HG03575 (cell line): ENCODE measurements at regions not wholly inside any gene's neighbourhood (a gene's known extent, or its start where the extent isn't known, plus 50 kb on each side); places are given as distances from the start of the nearest gene placed in this dataset.

ENCODE experiments used
- ATAC-seq: cut with Tn5 transposase; IDR thresholded peaks from one replicate; pipeline ENCODE4 v1.9.1; 2021; ENCODE audit not compliant: unreplicated experiment, insufficient number of reproducible peaks, low FRiP score; ENCODE audit errors: extremely low read depth

- ATAC-seq, result no peak
Observed at GRCh38 chr11:27806122-27806521, 105.9 kb upstream of the BDNF start.

DNA sequence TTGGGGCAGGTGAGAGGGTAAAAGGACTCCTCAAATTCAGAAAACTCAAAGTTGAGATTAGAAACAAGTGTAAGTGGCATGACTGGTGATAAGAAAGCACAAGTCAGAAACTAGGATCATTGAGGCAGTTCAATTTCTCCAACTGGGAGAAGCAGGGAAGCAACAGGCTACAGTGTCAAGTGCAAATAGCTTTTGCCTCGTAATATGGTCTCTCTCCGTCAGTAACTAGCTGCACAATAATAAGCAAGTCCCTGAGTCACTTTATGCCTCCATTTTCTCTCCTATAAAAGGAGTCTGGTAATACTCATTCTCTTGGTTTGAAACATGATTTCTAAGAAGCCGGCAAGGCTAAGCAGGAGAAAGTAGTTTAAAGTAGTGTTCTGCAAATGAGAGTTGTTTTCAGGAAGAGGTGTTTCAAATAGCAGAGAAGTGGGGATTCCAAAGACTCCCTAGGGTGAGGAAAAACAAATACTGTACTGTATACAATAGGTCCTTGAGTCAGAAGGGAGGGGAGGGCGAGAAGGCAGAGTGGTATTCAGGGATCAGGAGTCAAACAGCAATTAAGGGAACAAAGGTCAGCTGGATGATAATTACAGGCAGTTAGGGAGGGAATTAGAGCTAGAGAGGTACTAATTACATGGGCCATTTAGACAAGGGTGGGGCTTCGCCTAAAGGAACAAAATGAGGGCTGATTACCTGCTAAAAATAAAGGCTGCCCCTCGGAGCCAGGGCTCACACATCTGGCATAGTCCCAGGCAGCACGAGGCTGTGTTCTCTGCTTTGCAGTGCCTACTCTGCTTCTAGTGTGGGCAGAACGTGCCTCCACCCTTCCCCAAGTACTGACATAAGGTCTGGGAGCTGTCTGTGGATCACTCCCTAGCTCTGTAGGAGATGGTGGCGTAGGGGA, 96.0 kb upstream of the BDNF start:
- no peak for ATAC-seq

- ATAC-seq, result no peak
Observed at GRCh38 chr11:27786864-27787263, 86.6 kb upstream of the BDNF start.

- ATAC-seq, result no peak
Observed at GRCh38 chr11:27786331-27786730, 86.1 kb upstream of the BDNF start.

DNA sequence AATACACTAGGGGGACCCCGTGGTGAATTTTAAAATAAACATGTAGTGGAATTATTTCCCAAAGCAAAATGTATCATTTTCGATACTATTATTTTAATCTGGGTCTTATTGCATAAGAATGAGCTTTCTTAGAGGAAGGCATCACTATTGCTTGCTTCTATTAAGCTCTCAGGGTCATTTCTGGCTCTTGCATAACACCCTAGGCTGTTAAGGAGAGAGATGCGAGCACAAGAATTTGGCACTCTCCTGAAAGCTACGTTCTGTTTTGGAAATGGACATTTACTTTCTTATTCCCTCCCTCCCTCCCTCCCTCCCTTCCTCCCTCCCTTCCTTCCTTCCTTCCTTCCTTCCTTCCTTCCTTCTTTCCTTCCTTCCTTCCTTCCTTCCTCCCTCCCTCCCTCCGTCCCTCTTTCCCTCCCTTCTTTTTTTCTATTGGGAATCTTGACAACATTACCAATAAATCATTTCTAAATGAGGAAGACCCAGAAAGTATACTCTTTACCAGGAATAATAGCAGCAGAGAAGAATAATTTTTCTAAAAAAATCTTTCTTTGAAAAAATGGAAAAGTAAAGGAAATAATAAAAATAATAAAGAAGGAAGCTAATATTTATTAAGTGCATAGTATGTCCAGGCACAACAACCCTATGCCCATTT, 83.6 kb upstream of the BDNF start:
- no peak for ATAC-seq

DNA sequence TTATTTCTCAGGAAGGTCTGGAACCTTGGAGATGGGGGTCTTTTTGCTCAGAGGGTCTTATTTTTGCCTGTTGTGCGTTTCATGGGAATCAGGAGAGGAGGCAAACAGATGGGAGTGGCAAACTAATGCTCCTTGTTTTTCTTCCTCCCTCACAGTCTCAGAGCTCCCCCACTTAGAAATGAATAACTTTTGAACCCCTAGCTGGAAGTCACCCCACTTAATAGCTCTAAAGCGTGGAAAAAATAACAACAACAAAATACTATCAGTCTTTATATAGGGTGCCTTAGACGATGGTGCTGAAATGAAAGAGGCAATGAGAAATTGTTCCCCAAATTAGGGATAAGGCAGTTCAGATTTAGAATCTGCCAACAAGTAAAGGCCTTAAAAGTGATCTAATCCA, 76.8 kb upstream of the BDNF start:
- ATAC-seq, result no peak

DNA sequence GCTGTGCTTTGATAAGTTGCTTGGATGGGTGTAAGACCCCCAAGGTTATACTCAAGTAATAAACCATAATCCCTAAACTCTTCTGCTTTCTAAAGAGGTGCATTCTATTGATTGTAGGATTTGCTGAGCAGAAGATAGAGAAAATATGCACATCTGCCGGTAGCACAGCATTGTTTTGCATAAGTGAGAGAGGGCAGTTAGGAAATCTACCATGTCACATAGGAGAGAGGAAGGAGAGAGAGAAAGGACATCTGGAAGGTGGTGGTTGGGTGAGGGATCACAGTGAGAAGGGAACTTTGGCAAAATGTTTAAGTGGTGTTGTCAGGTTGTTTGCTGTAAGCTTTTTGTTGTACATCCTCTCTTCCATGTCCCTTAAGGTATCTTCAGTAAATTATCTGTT, 73.6 kb upstream of the BDNF start:
- no peak for ATAC-seq

- no peak for ATAC-seq
Observed at GRCh38 chr11:27771516-27771915, 71.3 kb upstream of the BDNF start.

DNA sequence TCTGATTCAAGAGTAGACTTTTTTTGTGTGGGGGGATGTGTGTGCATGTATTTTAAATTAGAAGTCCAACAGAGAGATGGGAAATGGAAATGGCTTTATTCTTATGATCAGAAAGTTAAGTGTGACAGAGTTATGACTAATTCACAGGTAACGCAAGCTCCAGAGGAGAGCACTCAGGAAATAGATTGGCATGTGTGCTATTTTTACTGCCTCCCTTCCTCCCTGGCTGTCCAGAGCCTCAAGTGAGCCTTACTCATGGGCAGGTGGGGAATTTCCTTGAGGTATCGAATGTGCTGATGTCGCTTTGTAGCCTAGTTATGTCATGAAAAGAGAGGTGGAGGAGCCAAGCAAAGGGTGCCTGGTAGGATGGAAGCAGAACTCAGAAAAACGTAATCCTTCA, 70.3 kb upstream of the BDNF start:
- ATAC-seq, result no peak

GRCh38 chr11:27763736-27764135, 63.5 kb upstream of the BDNF start:
- no peak for ATAC-seq

DNA sequence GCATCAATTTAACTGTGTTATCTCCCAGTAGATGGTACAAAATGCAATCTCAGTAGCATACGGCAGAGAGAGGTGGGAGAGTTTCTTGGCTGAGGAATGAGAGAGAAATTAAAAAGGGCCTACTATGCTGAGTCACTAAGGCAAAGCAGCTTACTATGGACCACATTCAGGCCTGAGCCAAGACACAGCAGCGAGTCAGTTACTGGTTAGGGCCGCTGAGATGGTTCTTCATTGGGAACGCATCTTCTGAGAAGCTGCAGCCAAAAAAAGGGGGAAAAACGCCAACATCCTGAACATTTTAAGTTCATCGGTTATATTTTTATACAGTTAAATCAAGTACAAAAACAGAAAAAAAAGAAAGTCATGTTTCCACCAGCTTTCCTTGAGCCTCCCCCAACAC, 61.1 kb upstream of the BDNF start:
- no peak for ATAC-seq

DNA sequence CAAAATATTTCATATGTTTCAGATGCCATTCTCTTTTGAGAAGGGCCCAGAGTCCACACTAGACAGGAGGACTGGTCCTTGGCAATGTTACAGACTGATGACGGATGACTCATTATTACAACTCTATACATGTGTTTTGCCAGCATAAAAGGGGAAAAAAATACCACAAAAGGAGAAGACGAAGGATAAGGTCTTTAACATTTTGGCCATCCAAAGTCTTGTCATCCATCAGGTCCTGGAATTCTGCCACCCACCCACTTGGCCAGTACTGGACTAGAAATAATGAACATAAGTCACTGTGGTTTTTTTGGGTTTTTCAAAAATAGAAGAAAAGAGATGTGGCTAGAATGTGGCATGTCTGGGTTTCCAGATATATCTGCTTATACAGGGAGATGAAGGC, 57.7 kb upstream of the BDNF start:
- ATAC-seq, result no peak

GRCh38 chr11:27754035-27755017, 54.1 kb upstream of the BDNF start:
- ATAC-seq, result no peak
